VCaP (cell line): ENCODE measurements at regions not wholly inside any gene's neighbourhood (a gene's known extent, or its start where the extent isn't known, plus 50 kb on each side); places are given as distances from the start of the nearest gene placed in this dataset.

ENCODE experiments used
- H3K27ac ChIP-seq: fragments of 450-650 bp; 2 replicates; pipeline ENCODE4 v1.5.1; 2017
- CTCF ChIP-seq: fragments of 450-650 bp; conservative IDR thresholded peaks from 2 replicates; pipeline ENCODE4 v1.5.1; 2017; ENCODE audit warnings: mild to moderate bottlenecking, moderate library complexity

GRCh38 chr16:86789621-86790051 is 211.3 kb downstream of the FOXL1 start:
- TF ChIP-seq CTCF, result no peak
- H3K27ac ChIP-seq, result no peak overlapping the region

GRCh38 chr16:86791287-86792035 is 213.1 kb downstream of the FOXL1 start:
- no peak overlapping the region for H3K27ac ChIP-seq
- no peak for TF ChIP-seq CTCF

GRCh38 chr16:86794216-86794864 is 216.0 kb downstream of the FOXL1 start:
- TF ChIP-seq CTCF, result no peak
- H3K27ac ChIP-seq, result no peak overlapping the region

- H3K27ac ChIP-seq, result no peak overlapping the region
- TF ChIP-seq CTCF, result no peak
These were observed 219.4 kb downstream of the FOXL1 start for GRCh38 chr16:86797700-86798099.

GRCh38 chr16:86798247-86799041 is 220.1 kb downstream of the FOXL1 start:
- H3K27ac ChIP-seq, result no peak overlapping the region

GRCh38 chr16:86799367-86799766 is 221.0 kb downstream of the FOXL1 start:
- no peak for TF ChIP-seq CTCF
- no peak overlapping the region for H3K27ac ChIP-seq

More at GRCh38 chr16:86798247-86799041, 220.1 kb downstream of the FOXL1 start:
- TF ChIP-seq CTCF, result no peak

- H3K27ac ChIP-seq, result no peak overlapping the region
- no peak for TF ChIP-seq CTCF
These were observed 222.5 kb downstream of the FOXL1 start for GRCh38 chr16:86800894-86801293.
